ENCODE measurements at regions not wholly inside any gene's neighbourhood (a gene's known extent, or its start where the extent isn't known, plus 50 kb on each side); places are given as distances from the start of the nearest gene placed in this dataset.

GRCh38 chr16:86101897-86102157 is 202.9 kb downstream of the IRF8 start:
- no peak for TF ChIP-seq CTCF (IDR thresholded peaks at IDR 0.05)
- no peak for TF ChIP-seq POLR2A (IDR thresholded peaks at IDR 0.05)

Data from testis (tissue), 2 donors.